Upper lobe of left lung (tissue), 4 donors: ENCODE measurements at regions not wholly inside any gene's neighbourhood (a gene's known extent, or its start where the extent isn't known, plus 50 kb on each side); places are given as distances from the start of the nearest gene placed in this dataset.

Experiments
- CTCF ChIP-seq, 6 experiments: fragments of 450-650 bp in 4 of 6; fragments of 200-600 bp in 2 of 6; sonication (generic) in 2 of 6; IDR thresholded peaks; one replicate each; pipeline ENCODE4 v1.5.1; 2016 to 2019; ENCODE audit warnings: antibody characterized with exemption in 6 of 6
- EP300 ChIP-seq, 4 donors: sonication (generic); formaldehyde crosslinking; IDR thresholded peaks; one replicate each; pipeline ENCODE4 v1.5.1; 2017; ENCODE audit warnings: antibody characterized with exemption in 4 of 4, control low read depth in 2 of 4
- POLR2A ChIP-seq, 4 donors: fragments of 450-650 bp; IDR thresholded peaks; one replicate each; pipeline ENCODE4 v1.5.1; 2016 to 2017; ENCODE audit warnings: antibody characterized with exemption in 4 of 4, mild to moderate bottlenecking in 2 of 4
- POLR2AphosphoS5 ChIP-seq, 2 donors: sonication (generic); formaldehyde crosslinking; IDR thresholded peaks; one replicate each; pipeline ENCODE4 v1.5.1; 2017; ENCODE audit warnings: antibody characterized with exemption in 2 of 2

DNA sequence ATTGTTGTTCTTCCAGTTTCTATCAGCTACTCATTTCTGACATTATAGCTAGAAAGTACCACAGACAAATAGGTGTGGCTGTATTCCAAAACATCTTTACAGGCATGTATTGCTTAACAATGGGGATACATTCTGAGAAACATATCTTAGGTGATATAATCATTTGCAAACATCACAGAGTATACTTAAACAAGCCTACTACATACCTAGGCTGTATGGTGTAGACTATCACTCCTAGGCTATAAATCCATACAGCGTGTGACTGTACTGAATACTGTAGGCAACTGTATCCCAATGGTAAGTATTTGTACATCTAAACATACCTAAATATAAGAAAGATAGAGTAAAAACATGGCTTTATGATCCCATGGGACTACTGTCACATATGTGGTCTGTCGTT lies 231.8 kb downstream of the ETS1 start:
- no peak for TF ChIP-seq POLR2AphosphoS5 (IDR thresholded peaks at IDR 0.05)
- no peak for TF ChIP-seq CTCF (IDR thresholded peaks at IDR 0.05)
- TF ChIP-seq POLR2A (IDR thresholded peaks at IDR 0.05), result no peak
- TF ChIP-seq EP300 (IDR thresholded peaks at IDR 0.05), result no peak
